ENCODE measurements at regions not wholly inside any gene's neighbourhood (a gene's known extent, or its start where the extent isn't known, plus 50 kb on each side); places are given as distances from the start of the nearest gene placed in this dataset.

GRCh38 chr5:2464141-2464540, 287.3 kb downstream of the IRX2 start:
- 90% methylated on average over 9 of the region's 9 CpGs; no CpG with 5 or more reads in 1 of the 2 donors for WGBS, 2 donors
- no peaks in the 10 kb centered on the region for H3K27me3 ChIP-seq
- H3K4me1 ChIP-seq, result no peaks in the 10 kb centered on the region
- TF ChIP-seq POLR2AphosphoS5 (IDR thresholded peaks at IDR 0.05) (no peak), CTCF (IDR thresholded peaks at IDR 0.05) (no peak), POLR2A (IDR thresholded peaks at IDR 0.05) (no peak), EP300 (IDR thresholded peaks at IDR 0.05) (no peak)
- H3K4me3 ChIP-seq, result no peak overlapping the region
- H3K9me3 ChIP-seq, result no peaks in the 10 kb centered on the region
- ATAC-seq (ENCODE audit: low FRiP score in 2 of 2) (no peak), DNase-seq (no peak)
- H3K27ac ChIP-seq, result no peak overlapping the region
- no peaks in the 10 kb centered on the region for H3K36me3 ChIP-seq

GRCh38 chr5:2461701-2462691, 289.5 kb downstream of the IRX2 start:
- no peaks in the 10 kb centered on the region for H3K36me3 ChIP-seq
- H3K9me3 ChIP-seq, result no peaks in the 10 kb centered on the region
- no peaks in the 10 kb centered on the region for H3K4me1 ChIP-seq
- H3K27ac ChIP-seq, result no peak overlapping the region
- TF ChIP-seq POLR2A (IDR thresholded peaks at IDR 0.05) (no peak), EP300 (IDR thresholded peaks at IDR 0.05) (no peak), POLR2AphosphoS5 (IDR thresholded peaks at IDR 0.05) (no peak), CTCF (IDR thresholded peaks at IDR 0.05) (no peak)
- H3K27me3 ChIP-seq, result no peaks in the 10 kb centered on the region
- WGBS, 2 donors, result 66 to 75% methylated on average over 18 to 23 of the region's 23 CpGs
- ATAC-seq (ENCODE audit: low FRiP score in 2 of 2) (no peak), DNase-seq (no peak)
- H3K4me3 ChIP-seq, result no peak overlapping the region

- no peaks in the 10 kb centered on the region for H3K36me3 ChIP-seq
- no peaks in the 10 kb centered on the region for H3K27me3 ChIP-seq
- 79 to 84% methylated on average over 3 of the region's 3 CpGs for WGBS, 2 donors
- DNase-seq (no peak), ATAC-seq (ENCODE audit: low FRiP score in 2 of 2) (no peak)
- H3K9me3 ChIP-seq, result no peaks in the 10 kb centered on the region
- no peaks in the 10 kb centered on the region for H3K4me1 ChIP-seq
- TF ChIP-seq POLR2AphosphoS5 (IDR thresholded peaks at IDR 0.05), result no peak
- no peak for TF ChIP-seq POLR2A (IDR thresholded peaks at IDR 0.05)
- TF ChIP-seq EP300 (IDR thresholded peaks at IDR 0.05), result no peak
- TF ChIP-seq CTCF (IDR thresholded peaks at IDR 0.05), result no peak
- no peak overlapping the region for H3K27ac ChIP-seq
- H3K4me3 ChIP-seq, result no peak overlapping the region
These were observed 291.4 kb downstream of the IRX2 start for GRCh38 chr5:2460098-2460497.

GRCh38 chr5:2459251-2459650, 292.2 kb downstream of the IRX2 start:
- H3K4me1 ChIP-seq, result no peaks in the 10 kb centered on the region
- no peak for TF ChIP-seq POLR2A (IDR thresholded peaks at IDR 0.05)
- no peak for TF ChIP-seq CTCF (IDR thresholded peaks at IDR 0.05)
- TF ChIP-seq POLR2AphosphoS5 (IDR thresholded peaks at IDR 0.05), result no peak
- no peak for TF ChIP-seq EP300 (IDR thresholded peaks at IDR 0.05)
- no peaks in the 10 kb centered on the region for H3K9me3 ChIP-seq
- H3K27me3 ChIP-seq, result no peaks in the 10 kb centered on the region
- DNase-seq (no peak), ATAC-seq (ENCODE audit: low FRiP score in 2 of 2) (no peak)
- H3K4me3 ChIP-seq, result no peak overlapping the region
- no peaks in the 10 kb centered on the region for H3K36me3 ChIP-seq
- no peak overlapping the region for H3K27ac ChIP-seq
- 42 to 55% methylated on average over 2 of the region's 2 CpGs for WGBS, 2 donors
